ENCODE measurements at regions not wholly inside any gene's neighbourhood (a gene's known extent, or its start where the extent isn't known, plus 50 kb on each side); places are given as distances from the start of the nearest gene placed in this dataset.
"Not testable (repeated sequence)": the region's sequence is repeated elsewhere in the genome, so short reads cannot be mapped to it uniquely, and the experiment has no call there.

- peaks cover 0 to 4% of the 10 kb centered on the region in 2 donors for H3K9me3 ChIP-seq (ENCODE audit: control insufficient read depth in 2 of 2, insufficient read depth in 1 of 2, low read depth in 1 of 2, low read length in 1 of 2)
- H3K27me3 ChIP-seq (ENCODE audit: control insufficient read depth in 3 of 3, insufficient read depth in 3 of 3, low read length in 3 of 3): no peaks in the 10 kb centered on the region
- H3K4me3 ChIP-seq (ENCODE audit: low read depth in 1 of 3, low read length in 3 of 3): no peak overlapping the region
- no peak overlapping the region for H3K27ac ChIP-seq (ENCODE audit: low read depth in 1 of 3, low read length in 2 of 3)
- H3K4me1 ChIP-seq (ENCODE audit: control insufficient read depth in 3 of 3, insufficient read depth in 2 of 3, low read depth in 1 of 3, low read length in 2 of 3): no peaks in the 10 kb centered on the region
- 63 to 89% (median 63%) methylated on average over 4 of the region's 4 CpGs for WGBS, 3 donors
- FAIRE-seq: no peak
- DNase-seq: no peak
- peaks cover 0 to 8% (median 0%) of the 10 kb centered on the region in 3 donors for H3K36me3 ChIP-seq (ENCODE audit: control insufficient read depth in 3 of 3, insufficient read depth in 2 of 3, low read depth in 1 of 3, low read length in 3 of 3)
Measured at GRCh38 chr17:68107373-68107772, 71.8 kb downstream of the KPNA2 start.

- no peaks in the 10 kb centered on the region for H3K4me1 ChIP-seq (ENCODE audit: control insufficient read depth in 3 of 3, insufficient read depth in 2 of 3, low read depth in 1 of 3, low read length in 2 of 3)
- FAIRE-seq (no peak), DNase-seq (no peak)
- H3K36me3 ChIP-seq (ENCODE audit: control insufficient read depth in 3 of 3, insufficient read depth in 2 of 3, low read depth in 1 of 3, low read length in 3 of 3): peaks cover 0 to 12% (median 0%) of the 10 kb centered on the region in 3 donors
- 82 to 96% (median 88%) methylated on average over 9 of the region's 9 CpGs for WGBS, 3 donors
- no peak overlapping the region for H3K27ac ChIP-seq (ENCODE audit: low read depth in 1 of 3, low read length in 2 of 3)
- peaks cover 0 to 4% of the 10 kb centered on the region in 2 donors for H3K9me3 ChIP-seq (ENCODE audit: control insufficient read depth in 2 of 2, insufficient read depth in 1 of 2, low read depth in 1 of 2, low read length in 1 of 2)
- no peaks in the 10 kb centered on the region for H3K27me3 ChIP-seq (ENCODE audit: control insufficient read depth in 3 of 3, insufficient read depth in 3 of 3, low read length in 3 of 3)
- no peak overlapping the region for H3K4me3 ChIP-seq (ENCODE audit: low read depth in 1 of 3, low read length in 3 of 3)
Measured at GRCh38 chr17:68108313-68109000, 72.9 kb downstream of the KPNA2 start.

GRCh38 chr17:68109404-68109803 lies 73.9 kb downstream of the KPNA2 start:
- H3K9me3 ChIP-seq (ENCODE audit: control insufficient read depth in 2 of 2, insufficient read depth in 1 of 2, low read depth in 1 of 2, low read length in 1 of 2); DNase-seq; FAIRE-seq; H3K27me3 ChIP-seq (ENCODE audit: control insufficient read depth in 3 of 3, insufficient read depth in 3 of 3, low read length in 3 of 3); H3K4me3 ChIP-seq (ENCODE audit: low read depth in 1 of 3, low read length in 3 of 3); H3K27ac ChIP-seq (ENCODE audit: low read depth in 1 of 3, low read length in 2 of 3); H3K4me1 ChIP-seq (ENCODE audit: control insufficient read depth in 3 of 3, insufficient read depth in 2 of 3, low read depth in 1 of 3, low read length in 2 of 3): not testable (repeated sequence)
- WGBS, 3 donors: 96 to 100% (median 98%) methylated on average over 4 of the region's 4 CpGs
- peaks cover 0 to 16% (median 3%) of the 10 kb centered on the region in 3 donors for H3K36me3 ChIP-seq (ENCODE audit: control insufficient read depth in 3 of 3, insufficient read depth in 2 of 3, low read depth in 1 of 3, low read length in 3 of 3)

GRCh38 chr17:68116211-68116610 lies 80.7 kb downstream of the KPNA2 start:
- H3K9me3 ChIP-seq (ENCODE audit: control insufficient read depth in 2 of 2, insufficient read depth in 1 of 2, low read depth in 1 of 2, low read length in 1 of 2); FAIRE-seq: not testable (repeated sequence)

GRCh38 chr17:68122587-68122986 lies 87.1 kb downstream of the KPNA2 start:
- Histone ChIP-seq H3K27me3 (ENCODE audit: control insufficient read depth in 3 of 3, insufficient read depth in 3 of 3, low read length in 3 of 3) (no peaks in the 10 kb centered on the region), H3K36me3 (ENCODE audit: control insufficient read depth in 3 of 3, insufficient read depth in 2 of 3, low read depth in 1 of 3, low read length in 3 of 3) (peaks cover 0 to 33% (median 9%) of the 10 kb centered on the region in 3 donors), H3K27ac (ENCODE audit: low read depth in 1 of 3, low read length in 2 of 3) (no peak overlapping the region), H3K4me1 (ENCODE audit: control insufficient read depth in 3 of 3, insufficient read depth in 2 of 3, low read depth in 1 of 3, low read length in 2 of 3) (no peaks in the 10 kb centered on the region), H3K9me3 (ENCODE audit: control insufficient read depth in 2 of 2, insufficient read depth in 1 of 2, low read depth in 1 of 2, low read length in 1 of 2) (peaks cover 0 to 8% of the 10 kb centered on the region in 2 donors), H3K4me3 (ENCODE audit: low read depth in 1 of 3, low read length in 3 of 3) (no peak overlapping the region)
- no peak for DNase-seq
- 96 to 99% (median 98%) methylated on average over 3 of the region's 3 CpGs for WGBS, 3 donors
- no peak for FAIRE-seq

More at GRCh38 chr17:68116211-68116610, 80.7 kb downstream of the KPNA2 start:
- not testable (repeated sequence) for H3K4me1 ChIP-seq (ENCODE audit: control insufficient read depth in 3 of 3, insufficient read depth in 2 of 3, low read depth in 1 of 3, low read length in 2 of 3); H3K27ac ChIP-seq (ENCODE audit: low read depth in 1 of 3, low read length in 2 of 3); H3K4me3 ChIP-seq (ENCODE audit: low read depth in 1 of 3, low read length in 3 of 3); H3K27me3 ChIP-seq (ENCODE audit: control insufficient read depth in 3 of 3, insufficient read depth in 3 of 3, low read length in 3 of 3); DNase-seq
- H3K36me3 ChIP-seq (ENCODE audit: control insufficient read depth in 3 of 3, insufficient read depth in 2 of 3, low read depth in 1 of 3, low read length in 3 of 3): peaks cover 0 to 27% (median 9%) of the 10 kb centered on the region in 3 donors
- 95 to 98% (median 96%) methylated on average over 25 to 32 of the region's 32 CpGs for WGBS, 3 donors

- Histone ChIP-seq H3K27me3 (ENCODE audit: control insufficient read depth in 3 of 3, insufficient read depth in 3 of 3, low read length in 3 of 3) (no peaks in the 10 kb centered on the region), H3K9me3 (ENCODE audit: control insufficient read depth in 2 of 2, insufficient read depth in 1 of 2, low read depth in 1 of 2, low read length in 1 of 2) (peaks cover 0 to 8% of the 10 kb centered on the region in 2 donors), H3K4me1 (ENCODE audit: control insufficient read depth in 3 of 3, insufficient read depth in 2 of 3, low read depth in 1 of 3, low read length in 2 of 3) (no peaks in the 10 kb centered on the region), H3K4me3 (ENCODE audit: low read depth in 1 of 3, low read length in 3 of 3) (no peak overlapping the region), H3K36me3 (ENCODE audit: control insufficient read depth in 3 of 3, insufficient read depth in 2 of 3, low read depth in 1 of 3, low read length in 3 of 3) (peaks cover 0 to 30% (median 4%) of the 10 kb centered on the region in 3 donors), H3K27ac (ENCODE audit: low read depth in 1 of 3, low read length in 2 of 3) (no peak overlapping the region)
- DNase-seq: no peak
- WGBS, 3 donors: 60 to 66% (median 66%) methylated on average over 6 of the region's 6 CpGs
- FAIRE-seq: no peak
Measured at GRCh38 chr17:68125111-68125870, 89.8 kb downstream of the KPNA2 start.

GRCh38 chr17:68127914-68128313 lies 92.4 kb downstream of the KPNA2 start:
- FAIRE-seq (no peak), DNase-seq (no peak)
- Histone ChIP-seq H3K27ac (ENCODE audit: low read depth in 1 of 3, low read length in 2 of 3) (no peak overlapping the region), H3K4me1 (ENCODE audit: control insufficient read depth in 3 of 3, insufficient read depth in 2 of 3, low read depth in 1 of 3, low read length in 2 of 3) (no peaks in the 10 kb centered on the region), H3K36me3 (ENCODE audit: control insufficient read depth in 3 of 3, insufficient read depth in 2 of 3, low read depth in 1 of 3, low read length in 3 of 3) (peaks cover 0 to 19% (median 4%) of the 10 kb centered on the region in 3 donors), H3K9me3 (ENCODE audit: control insufficient read depth in 2 of 2, insufficient read depth in 1 of 2, low read depth in 1 of 2, low read length in 1 of 2) (no peaks in the 10 kb centered on the region), H3K27me3 (ENCODE audit: control insufficient read depth in 3 of 3, insufficient read depth in 3 of 3, low read length in 3 of 3) (no peaks in the 10 kb centered on the region), H3K4me3 (ENCODE audit: low read depth in 1 of 3, low read length in 3 of 3) (no peak overlapping the region)
- 87 to 90% (median 90%) methylated on average over 3 of the region's 3 CpGs for WGBS, 3 donors

- H3K9me3 ChIP-seq (ENCODE audit: control insufficient read depth in 2 of 2, insufficient read depth in 1 of 2, low read depth in 1 of 2, low read length in 1 of 2): no peaks in the 10 kb centered on the region
- WGBS, 3 donors: 90 to 91% (median 91%) methylated on average over 1 of the region's 1 CpG
- no peaks in the 10 kb centered on the region for H3K27me3 ChIP-seq (ENCODE audit: control insufficient read depth in 3 of 3, insufficient read depth in 3 of 3, low read length in 3 of 3)
- no peak overlapping the region for H3K27ac ChIP-seq (ENCODE audit: low read depth in 1 of 3, low read length in 2 of 3)
- no peak overlapping the region for H3K4me3 ChIP-seq (ENCODE audit: low read depth in 1 of 3, low read length in 3 of 3)
- FAIRE-seq (no peak), DNase-seq (no peak)
- H3K4me1 ChIP-seq (ENCODE audit: control insufficient read depth in 3 of 3, insufficient read depth in 2 of 3, low read depth in 1 of 3, low read length in 2 of 3): no peaks in the 10 kb centered on the region
- H3K36me3 ChIP-seq (ENCODE audit: control insufficient read depth in 3 of 3, insufficient read depth in 2 of 3, low read depth in 1 of 3, low read length in 3 of 3): peaks cover 2 to 27% (median 3%) of the 10 kb centered on the region in 3 donors
Measured at GRCh38 chr17:68131456-68131855, 95.9 kb downstream of the KPNA2 start.
